Trophoblast cell (in vitro differentiated cells and primary cell): ENCODE measurements at regions not wholly inside any gene's neighbourhood (a gene's known extent, or its start where the extent isn't known, plus 50 kb on each side); places are given as distances from the start of the nearest gene placed in this dataset.

Experiments used
- DNase-seq, 2 donors: peaks; one replicate each; pipeline ENCODE4 v3.0.0-alpha.2; 2016
- H2AFZ ChIP-seq: 2 replicates; pipeline ENCODE4 v1.6.1; 2013; ENCODE audit warnings: low read length, moderate library complexity, mild to moderate bottlenecking; ENCODE audit not compliant: insufficient read depth, poor library complexity
- H2AK5ac ChIP-seq: 2 replicates; pipeline ENCODE4 v1.6.1; 2013; ENCODE audit warnings: mild to moderate bottlenecking, low read length
- H2BK120ac ChIP-seq: 2 replicates; pipeline ENCODE4 v1.6.1; 2013; ENCODE audit warnings: low read length, mild to moderate bottlenecking, moderate library complexity; ENCODE audit not compliant: insufficient read depth, poor library complexity
- H2BK12ac ChIP-seq: 2 replicates; pipeline ENCODE4 v1.6.1; 2013; ENCODE audit warnings: mild to moderate bottlenecking, low read length, moderate library complexity
- H2BK5ac ChIP-seq: 2 replicates; pipeline ENCODE4 v1.6.1; 2013; ENCODE audit warnings: low read length, low read depth, moderate library complexity, mild to moderate bottlenecking; ENCODE audit not compliant: poor library complexity
- H3K14ac ChIP-seq: 2 replicates; pipeline ENCODE4 v1.6.1; 2013; ENCODE audit warnings: mild to moderate bottlenecking, low read length
- H3K18ac ChIP-seq: 2 replicates; pipeline ENCODE4 v1.6.1; 2013; ENCODE audit warnings: mild to moderate bottlenecking, low read length
- H3K23ac ChIP-seq: 2 replicates; pipeline ENCODE4 v1.6.1; 2013; ENCODE audit warnings: low read length
- H3K27ac ChIP-seq: 2 replicates; pipeline ENCODE4 v1.5.1; 2013; ENCODE audit warnings: low read depth, mild to moderate bottlenecking, inconsistent platforms, low read length, moderate library complexity
- H3K27me3 ChIP-seq: 2 replicates; pipeline ENCODE4 v1.6.1; 2013; ENCODE audit warnings: inconsistent platforms, mild to moderate bottlenecking, low read length, moderate library complexity; ENCODE audit not compliant: insufficient read depth
- H3K36me3 ChIP-seq, 2 experiments: 1 replicate in 1 of 2; 2 replicates in 1 of 2; pipeline ENCODE4 v1.6.1; 2013; ENCODE audit warnings: low read length in 2 of 2, mild to moderate bottlenecking in 2 of 2, moderate library complexity in 1 of 2; ENCODE audit not compliant: insufficient read depth in 2 of 2, control insufficient read depth in 1 of 2
- H3K4ac ChIP-seq: 2 replicates; pipeline ENCODE4 v1.6.1; 2013; ENCODE audit warnings: low read depth, mild to moderate bottlenecking, low read length, moderate library complexity
- H3K4me1 ChIP-seq, 2 experiments: 1 replicate in 1 of 2; 2 replicates in 1 of 2; pipeline ENCODE4 v1.6.1; 2013; ENCODE audit warnings: low read length in 2 of 2, mild to moderate bottlenecking in 2 of 2, moderate library complexity in 1 of 2; ENCODE audit not compliant: insufficient read depth in 2 of 2, control insufficient read depth in 1 of 2
- H3K4me2 ChIP-seq: 2 replicates; pipeline ENCODE4 v1.6.1; 2013; ENCODE audit warnings: inconsistent platforms, mild to moderate bottlenecking, low read length, moderate library complexity
- H3K4me3 ChIP-seq: 2 replicates; pipeline ENCODE4 v1.5.1; 2013; ENCODE audit warnings: mild to moderate bottlenecking, low read depth, low read length, inconsistent platforms
- H3K79me1 ChIP-seq: one replicate; pipeline ENCODE4 v1.6.1; 2013; ENCODE audit warnings: low read length
- H3K79me2 ChIP-seq: 2 replicates; pipeline ENCODE4 v1.6.1; 2013; ENCODE audit warnings: low read length, mild to moderate bottlenecking; ENCODE audit not compliant: control insufficient read depth, insufficient read depth, poor library complexity
- H3K9ac ChIP-seq: 2 replicates; pipeline ENCODE4 v1.6.1; 2013; ENCODE audit warnings: mild to moderate bottlenecking, low read length
- H3K9me3 ChIP-seq: 2 replicates; pipeline ENCODE4 v1.6.1; 2013; ENCODE audit warnings: low read depth, mild to moderate bottlenecking, control low read depth, inconsistent platforms, low read length; ENCODE audit not compliant: insufficient read depth
- H4K12ac ChIP-seq: 2 replicates; pipeline ENCODE4 v1.6.1; 2013; ENCODE audit warnings: low read depth, mild to moderate bottlenecking, low read length, moderate library complexity
- H4K8ac ChIP-seq: 2 replicates; pipeline ENCODE4 v1.6.1; 2013; ENCODE audit warnings: low read depth, mild to moderate bottlenecking, low read length, moderate library complexity
- H4K91ac ChIP-seq: one replicate; pipeline ENCODE4 v1.6.1; 2013; ENCODE audit warnings: low read depth, mild to moderate bottlenecking, low read length, moderate library complexity
- WGBS: extraction: QIAGEN DNeasy Blood & Tissue Kit; methylation state at CpG from one replicate; pipeline ENCODE4 v1.1.7; 2013; ENCODE audit warnings: missing lambda C conversion rate; ENCODE audit not compliant: insufficient read length, insufficient coverage; ENCODE audit errors: extremely low coverage; 5-methylcytosine and 5-hydroxymethylcytosine counted together

DNA sequence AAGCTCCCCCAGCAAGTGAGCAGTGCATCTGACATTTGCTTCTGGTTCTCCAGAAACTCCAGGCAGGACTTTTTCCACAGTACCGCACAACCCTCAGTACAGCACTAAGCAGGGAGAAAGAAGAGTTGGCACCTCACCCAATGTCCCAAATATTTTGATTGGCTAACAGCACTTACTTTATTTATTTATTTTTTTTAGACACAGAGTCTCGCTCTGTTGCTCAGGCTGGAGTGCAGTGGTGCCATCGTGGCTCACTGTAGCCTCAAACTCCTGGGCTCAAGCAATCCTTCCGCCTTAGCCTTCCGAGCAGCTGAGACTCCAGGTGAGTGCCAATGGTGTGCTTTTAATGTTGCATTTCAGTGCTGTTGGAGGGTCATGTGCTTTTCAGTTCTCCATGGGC lies 200.3 kb upstream of the ZMIZ1 start:
- H2BK12ac ChIP-seq = no peak overlapping the region
- H4K8ac ChIP-seq = no peak overlapping the region
- H3K14ac ChIP-seq = no peak overlapping the region

GRCh38 chr10:78868861-78869260 lies 199.9 kb upstream of the ZMIZ1 start:
- H4K8ac ChIP-seq = no peak overlapping the region
- no peak overlapping the region for H3K18ac ChIP-seq
- no CpG with 5 or more reads among the region's 7 CpGs for WGBS
- H3K14ac ChIP-seq = no peak overlapping the region
- H2BK5ac ChIP-seq = no peak overlapping the region
- H3K36me3 ChIP-seq = no peaks in the 10 kb centered on the region
- H3K4me3 ChIP-seq = no peak overlapping the region
- peaks cover 3 to 5% of the 10 kb centered on the region in 2 experiments for H3K4me1 ChIP-seq
- DNase-seq = peak in 1 of 2 donors; percentile 2
- H3K23ac ChIP-seq = no peak overlapping the region
- H4K91ac ChIP-seq = no peak overlapping the region
- no peak overlapping the region for H4K12ac ChIP-seq
- H3K9ac ChIP-seq = no peak overlapping the region
- no peaks in the 10 kb centered on the region for H3K27me3 ChIP-seq
- no peak overlapping the region for H3K4me2 ChIP-seq
- no peak overlapping the region for H2AFZ ChIP-seq
- H3K4ac ChIP-seq = no peak overlapping the region
- no peaks in the 10 kb centered on the region for H3K79me1 ChIP-seq
- H2AK5ac ChIP-seq = no peak overlapping the region
- no peak overlapping the region for H2BK120ac ChIP-seq
- H3K27ac ChIP-seq = no peak overlapping the region
- H3K79me2 ChIP-seq = no peaks in the 10 kb centered on the region
- peaks cover 4% of the 10 kb centered on the region for H3K9me3 ChIP-seq
- no peak overlapping the region for H2BK12ac ChIP-seq

More for the DNA sequence above, 200.3 kb upstream of the ZMIZ1 start:
- Histone ChIP-seq H3K23ac (no peak overlapping the region), H3K4ac (no peak overlapping the region), H3K36me3 (no peaks in the 10 kb centered on the region), H4K12ac (no peak overlapping the region), H3K9me3 (peaks cover 4% of the 10 kb centered on the region), H2AK5ac (no peak overlapping the region), H3K9ac (no peak overlapping the region), H3K4me2 (no peak overlapping the region), H3K79me1 (no peaks in the 10 kb centered on the region), H2AFZ (no peak overlapping the region), H3K4me3 (no peak overlapping the region), H4K91ac (no peak overlapping the region), H3K27ac (no peak overlapping the region), H3K18ac (no peak overlapping the region), H2BK120ac (no peak overlapping the region), H3K4me1 (peaks cover 3 to 5% of the 10 kb centered on the region in 2 experiments), H3K27me3 (no peaks in the 10 kb centered on the region), H3K79me2 (no peaks in the 10 kb centered on the region), H2BK5ac (no peak overlapping the region)
- DNase-seq = no peak
- WGBS = no CpG with 5 or more reads among the region's 5 CpGs

- H3K79me1 ChIP-seq = no peaks in the 10 kb centered on the region
- no peak overlapping the region for H3K14ac ChIP-seq
- no peak overlapping the region for H2BK120ac ChIP-seq
- no peak overlapping the region for H3K4ac ChIP-seq
- H4K91ac ChIP-seq = no peak overlapping the region
- no peak overlapping the region for H4K12ac ChIP-seq
- no peaks in the 10 kb centered on the region for H3K79me2 ChIP-seq
- H2AFZ ChIP-seq = no peak overlapping the region
- DNase-seq = no peak
- no peaks in the 10 kb centered on the region for H3K27me3 ChIP-seq
- WGBS = no CpG with 5 or more reads among the region's 23 CpGs
- no peak overlapping the region for H4K8ac ChIP-seq
- H3K4me2 ChIP-seq = no peak overlapping the region
- peaks cover 4% of the 10 kb centered on the region for H3K9me3 ChIP-seq
- no peak overlapping the region for H3K23ac ChIP-seq
- H3K9ac ChIP-seq = no peak overlapping the region
- H3K27ac ChIP-seq = no peak overlapping the region
- peaks cover 3 to 5% of the 10 kb centered on the region in 2 experiments for H3K4me1 ChIP-seq
- no peak overlapping the region for H3K18ac ChIP-seq
- H2BK12ac ChIP-seq = no peak overlapping the region
- H3K4me3 ChIP-seq = no peak overlapping the region
- no peaks in the 10 kb centered on the region for H3K36me3 ChIP-seq
- no peak overlapping the region for H2AK5ac ChIP-seq
- H2BK5ac ChIP-seq = no peak overlapping the region
Measured at GRCh38 chr10:78869508-78870454, 199.0 kb upstream of the ZMIZ1 start.

DNA sequence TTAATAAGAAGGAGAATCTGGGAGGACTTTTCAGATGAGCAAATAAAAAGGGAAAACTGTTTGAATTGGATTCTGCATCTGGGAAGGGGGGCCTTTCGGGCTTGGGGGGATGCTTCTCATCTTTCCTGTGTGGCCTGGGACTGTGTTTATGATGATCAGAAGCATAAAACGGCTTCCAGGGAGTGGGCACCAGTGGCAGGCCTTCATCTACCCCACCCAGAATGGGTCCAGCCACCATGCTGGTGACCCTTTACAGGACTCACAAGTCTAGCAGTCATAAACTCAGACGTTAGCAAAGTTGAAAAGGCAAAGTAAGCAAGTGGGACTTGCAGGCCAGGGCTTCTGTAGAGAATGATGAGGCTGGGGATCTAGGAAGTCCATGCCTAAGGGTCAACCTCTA lies 198.3 kb upstream of the ZMIZ1 start:
- Histone ChIP-seq H2AK5ac (no peak overlapping the region), H3K18ac (no peak overlapping the region), H3K4me2 (no peak overlapping the region), H3K14ac (no peak overlapping the region), H3K23ac (no peak overlapping the region), H4K8ac (no peak overlapping the region), H3K27ac (no peak overlapping the region), H3K9ac (no peak overlapping the region), H3K9me3 (peaks cover 4% of the 10 kb centered on the region), H3K36me3 (no peaks in the 10 kb centered on the region), H3K4ac (no peak overlapping the region), H2BK12ac (no peak overlapping the region), H3K27me3 (no peaks in the 10 kb centered on the region), H3K79me1 (no peaks in the 10 kb centered on the region), H3K4me1 (peaks cover 3 to 5% of the 10 kb centered on the region in 2 experiments), H3K4me3 (no peak overlapping the region), H2BK5ac (no peak overlapping the region), H2BK120ac (no peak overlapping the region), H4K12ac (no peak overlapping the region), H3K79me2 (no peaks in the 10 kb centered on the region), H2AFZ (no peak overlapping the region), H4K91ac (no peak overlapping the region)
- WGBS = no CpG with 5 or more reads among the region's 3 CpGs
- DNase-seq = no peak
